ENCODE measurements at regions not wholly inside any gene's neighbourhood (a gene's known extent, or its start where the extent isn't known, plus 50 kb on each side); places are given as distances from the start of the nearest gene placed in this dataset.
A peak's percentile ranks its signal among the peaks of the same experiment; 100 is the strongest.

GRCh38 chr6:22737331-22737730 lies 168.0 kb downstream of the HDGFL1 start:
- TF ChIP-seq, protein P1, sequence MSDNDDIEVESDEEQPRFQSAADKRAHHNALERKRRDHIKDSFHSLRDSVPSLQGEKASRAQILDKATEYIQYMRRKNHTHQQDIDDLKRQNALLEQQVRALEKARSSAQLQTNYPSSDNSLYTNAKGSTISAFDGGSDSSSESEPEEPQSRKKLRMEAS (IDR thresholded peaks at IDR 0.05; ENCODE audit: insufficient read depth, insufficient read length), result no peak
- TF ChIP-seq POLR2AphosphoS5 (IDR thresholded peaks at IDR 0.05; ENCODE audit: insufficient read depth, low read depth, low read length) (no peak), CTCF (IDR thresholded peaks at IDR 0.05; ENCODE audit: extremely low read depth in 1 of 2, insufficient read depth in 1 of 2, low read depth in 1 of 2, low read length in 2 of 2) (peak; percentile 26 to 43), EZH2 (IDR thresholded peaks at IDR 0.05; ENCODE audit: borderline replicate concordance, low read depth, low read length, severe bottlenecking) (no peak), JUN (IDR thresholded peaks at IDR 0.05; ENCODE audit: borderline replicate concordance, insufficient read depth, insufficient read length, low read depth) (no peak), POLR2A (IDR thresholded peaks at IDR 0.05; ENCODE audit: low read depth, low read length) (no peak), MYC (IDR thresholded peaks at IDR 0.05; ENCODE audit: low read depth, low read length) (no peak), GATA2 (IDR thresholded peaks at IDR 0.05; ENCODE audit: insufficient read depth, insufficient read length, low read depth, low read length) (no peak), FOS (IDR thresholded peaks at IDR 0.05; ENCODE audit: borderline replicate concordance, insufficient read depth, low read length) (no peak)
